Thymus (tissue), 11 donors: ENCODE measurements at regions not wholly inside any gene's neighbourhood (a gene's known extent, or its start where the extent isn't known, plus 50 kb on each side); places are given as distances from the start of the nearest gene placed in this dataset.

Experiments
- DNase-seq, 9 donors: peaks; one replicate each; pipeline ENCODE4 v3.0.0-alpha.2; 2013; ENCODE audit warnings: low spot score in 9 of 9, low read depth in 6 of 9, missing footprints in 1 of 9
- H3K27ac ChIP-seq, 2 donors: one replicate each; pipeline ENCODE4 v1.5.1; 2013; ENCODE audit warnings: control low read depth in 1 of 2, low read depth in 1 of 2, low read length in 1 of 2, mild to moderate bottlenecking in 1 of 2, moderate library complexity in 1 of 2
- H3K27me3 ChIP-seq, 2 donors: one replicate each; pipeline ENCODE4 v1.5.1; 2013; ENCODE audit warnings: low read length in 1 of 2; ENCODE audit not compliant: control insufficient read depth in 2 of 2, insufficient read depth in 1 of 2
- H3K36me3 ChIP-seq, 2 donors: one replicate each; pipeline ENCODE4 v1.5.1; 2013; ENCODE audit warnings: low read length in 1 of 2, mild to moderate bottlenecking in 1 of 2, moderate library complexity in 1 of 2; ENCODE audit not compliant: control insufficient read depth in 2 of 2, insufficient read depth in 2 of 2
- H3K4me1 ChIP-seq, 2 donors: one replicate each; pipeline ENCODE4 v1.5.1; 2013; ENCODE audit warnings: low read length in 2 of 2; ENCODE audit not compliant: control insufficient read depth in 2 of 2, insufficient read depth in 2 of 2
- H3K4me3 ChIP-seq, 2 donors: one replicate each; pipeline ENCODE4 v1.5.1; 2013; ENCODE audit warnings: low read length in 2 of 2, control low read depth in 1 of 2, mild to moderate bottlenecking in 1 of 2
- H3K9me3 ChIP-seq, 2 donors: one replicate each; pipeline ENCODE4 v1.5.1; 2013; ENCODE audit warnings: low read length in 1 of 2, mild to moderate bottlenecking in 1 of 2; ENCODE audit not compliant: control insufficient read depth in 2 of 2, insufficient read depth in 1 of 2
- WGBS: extraction: QIAGEN DNeasy Blood & Tissue Kit; methylation state at CpG from one replicate; pipeline ENCODE4 v1.1.7; 2013; 5-methylcytosine and 5-hydroxymethylcytosine counted together
- donor health status: healthy.

DNA sequence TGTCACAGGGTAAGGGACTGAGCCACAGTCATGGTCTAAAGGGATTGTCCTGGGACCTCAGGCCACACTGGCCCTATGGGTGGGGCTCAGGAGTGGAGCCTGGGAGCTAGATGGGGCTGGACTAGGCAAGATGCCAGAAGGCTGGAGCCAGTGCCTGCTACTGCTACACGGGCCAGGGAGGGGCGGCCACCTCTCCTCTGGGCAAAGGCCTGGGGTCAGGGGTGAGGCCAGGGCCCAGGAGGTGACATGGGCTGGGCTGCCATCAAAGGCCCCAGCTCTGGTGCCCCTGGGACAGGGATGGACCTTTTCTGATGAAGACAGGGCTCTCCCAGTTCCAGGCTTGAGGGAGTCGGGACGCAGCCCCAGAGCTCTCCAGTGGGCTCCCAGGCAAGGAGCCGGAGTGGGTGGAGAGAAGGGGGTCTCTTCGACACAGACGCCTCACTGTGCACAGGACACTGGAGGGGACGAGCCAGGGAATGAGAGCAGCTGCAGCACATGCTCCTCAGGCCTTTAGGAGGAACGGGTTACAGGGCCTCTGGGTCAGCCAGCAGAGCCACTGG, 62.1 kb upstream of the IQSEC1 start:
- no peak for DNase-seq
- Histone ChIP-seq H3K9me3 (no peaks in the 10 kb centered on the region), H3K27me3 (peaks cover 0 to 4% of the 10 kb centered on the region in 2 donors), H3K36me3 (no peaks in the 10 kb centered on the region), H3K4me1 (no peaks in the 10 kb centered on the region), H3K27ac (no peak overlapping the region), H3K4me3 (no peak overlapping the region)
- WGBS = 95% methylated on average over 9 of the region's 9 CpGs

DNA sequence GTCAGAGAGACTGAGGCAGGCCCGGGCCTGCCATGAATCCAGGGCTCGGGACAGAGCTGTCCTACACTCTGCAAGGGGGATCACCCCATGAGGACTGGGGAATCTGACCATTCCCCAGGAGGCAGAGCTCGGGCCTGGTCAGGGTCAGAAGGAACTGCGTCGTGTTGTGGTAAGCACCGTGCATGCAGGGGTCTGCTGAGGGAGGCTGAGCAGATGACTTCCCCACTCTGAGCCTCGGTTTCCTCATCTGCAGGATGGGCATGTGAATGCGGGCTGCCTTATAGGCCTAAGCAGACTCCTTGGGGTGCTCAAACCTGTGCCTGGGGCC, 61.6 kb upstream of the IQSEC1 start:
- H3K4me3 ChIP-seq = no peak overlapping the region
- WGBS = 95% methylated on average over 8 of the region's 8 CpGs
- H3K36me3 ChIP-seq = no peaks in the 10 kb centered on the region
- peaks cover 0 to 4% of the 10 kb centered on the region in 2 donors for H3K27me3 ChIP-seq
- H3K27ac ChIP-seq = no peak overlapping the region
- H3K4me1 ChIP-seq = no peaks in the 10 kb centered on the region
- DNase-seq = no peak
- H3K9me3 ChIP-seq = no peaks in the 10 kb centered on the region

DNA sequence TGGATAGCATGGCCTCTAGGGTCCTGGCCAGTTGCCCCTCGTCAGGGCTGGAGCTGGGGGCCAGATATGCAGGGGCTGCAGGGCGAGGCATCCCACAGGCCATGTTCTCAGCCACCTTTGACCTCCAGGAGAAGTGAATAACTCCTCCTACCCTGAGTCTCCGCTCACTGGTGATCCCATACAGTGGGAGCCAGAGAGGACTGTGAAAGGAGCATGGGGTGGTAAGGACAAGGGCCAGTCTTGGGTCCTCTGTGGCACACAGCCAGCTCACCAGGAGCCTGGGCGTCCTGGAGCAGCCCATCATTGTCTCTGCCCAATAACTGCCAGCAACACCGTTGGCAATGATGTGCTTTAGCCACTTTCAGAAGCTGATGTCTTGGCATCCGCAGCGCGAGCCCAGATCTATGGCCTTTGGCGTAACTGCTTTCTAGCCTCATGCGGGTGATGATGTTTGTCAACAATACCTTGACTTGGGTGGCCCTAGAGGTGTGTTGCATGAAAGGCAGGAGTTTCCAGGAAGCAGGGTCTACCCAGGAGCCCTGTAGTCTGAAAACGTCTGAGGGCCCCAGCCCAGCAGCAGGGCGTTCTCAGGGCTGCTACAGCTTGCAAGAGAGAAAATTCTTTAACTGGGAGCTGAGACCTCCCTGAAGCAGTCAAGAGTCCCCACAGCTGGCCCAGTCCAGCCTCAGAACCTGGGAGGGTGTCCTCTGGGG, 61.1 kb upstream of the IQSEC1 start:
- DNase-seq = no peak
- 96% methylated on average over 12 of the region's 12 CpGs for WGBS
- H3K27ac ChIP-seq = no peak overlapping the region
- H3K36me3 ChIP-seq = no peaks in the 10 kb centered on the region
- no peaks in the 10 kb centered on the region for H3K4me1 ChIP-seq
- peaks cover 0 to 4% of the 10 kb centered on the region in 2 donors for H3K27me3 ChIP-seq
- no peak overlapping the region for H3K4me3 ChIP-seq
- H3K9me3 ChIP-seq = no peaks in the 10 kb centered on the region

DNA sequence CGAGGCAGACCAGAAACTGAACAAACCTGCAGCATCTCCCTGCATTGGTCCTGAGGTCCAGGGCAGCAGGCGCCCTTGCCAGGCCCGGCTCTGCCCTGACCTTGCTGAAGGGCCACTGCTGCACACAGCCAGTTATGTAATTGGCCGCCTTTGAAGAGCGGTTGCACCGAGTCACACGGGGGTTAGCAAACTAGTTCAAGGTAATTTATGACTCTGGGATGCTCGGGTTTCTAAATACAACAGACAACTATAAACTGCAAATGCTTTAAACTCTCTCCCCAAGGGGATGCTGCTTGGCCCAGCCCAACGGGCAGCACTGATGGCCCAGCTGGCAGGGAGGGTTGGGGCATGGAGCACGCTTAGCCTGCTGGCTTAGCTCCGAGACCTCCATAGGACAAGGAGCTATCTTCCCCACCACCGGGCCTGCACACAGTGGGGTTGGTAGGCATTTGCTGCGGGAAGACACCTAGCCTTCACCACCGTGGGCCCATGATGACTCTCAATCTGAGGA, 60.3 kb upstream of the IQSEC1 start:
- WGBS = 93% methylated on average over 14 of the region's 14 CpGs
- no peak overlapping the region for H3K27ac ChIP-seq
- H3K9me3 ChIP-seq = no peaks in the 10 kb centered on the region
- no peaks in the 10 kb centered on the region for H3K36me3 ChIP-seq
- H3K27me3 ChIP-seq = peaks cover 0 to 4% of the 10 kb centered on the region in 2 donors
- H3K4me1 ChIP-seq = no peaks in the 10 kb centered on the region
- DNase-seq = no peak
- no peak overlapping the region for H3K4me3 ChIP-seq

DNA sequence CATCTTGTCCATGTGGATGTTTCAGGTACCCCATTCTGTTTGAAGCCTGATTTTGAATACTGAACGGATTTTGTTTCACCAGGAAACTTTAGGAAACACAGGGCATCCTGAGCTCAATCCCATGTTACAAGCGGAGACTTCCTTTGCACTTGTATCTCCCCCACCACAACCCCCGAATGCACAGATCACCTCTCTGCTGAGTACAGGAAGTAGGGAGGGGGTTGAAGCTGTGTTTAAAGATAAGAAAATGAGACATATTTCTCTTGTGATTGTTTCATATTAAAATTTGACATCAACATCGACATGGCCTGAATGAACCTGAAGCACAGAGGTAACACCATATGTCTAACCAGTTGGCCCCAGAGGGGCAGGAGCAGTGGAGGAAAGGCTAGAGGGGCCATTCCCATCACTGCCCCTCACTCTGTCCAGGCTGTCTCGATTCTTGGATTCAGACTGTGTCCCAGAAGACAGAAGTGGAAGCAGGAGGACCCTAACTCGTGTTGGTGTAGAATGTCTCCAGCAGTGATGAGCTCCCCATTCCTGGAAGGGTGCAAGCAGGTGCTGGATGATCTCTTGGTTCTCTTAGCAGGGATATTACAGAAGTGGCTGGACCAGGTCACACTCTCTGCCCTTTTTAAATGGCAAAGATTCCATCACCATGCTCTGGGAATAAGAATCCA, 59.6 kb upstream of the IQSEC1 start:
- Histone ChIP-seq H3K27me3 (peaks cover 0 to 2% of the 10 kb centered on the region in 2 donors), H3K4me3 (no peak overlapping the region), H3K27ac (no peak overlapping the region), H3K4me1 (no peaks in the 10 kb centered on the region), H3K36me3 (no peaks in the 10 kb centered on the region), H3K9me3 (no peaks in the 10 kb centered on the region)
- WGBS = 31% methylated on average over 6 of the region's 6 CpGs
- no peak for DNase-seq

DNA sequence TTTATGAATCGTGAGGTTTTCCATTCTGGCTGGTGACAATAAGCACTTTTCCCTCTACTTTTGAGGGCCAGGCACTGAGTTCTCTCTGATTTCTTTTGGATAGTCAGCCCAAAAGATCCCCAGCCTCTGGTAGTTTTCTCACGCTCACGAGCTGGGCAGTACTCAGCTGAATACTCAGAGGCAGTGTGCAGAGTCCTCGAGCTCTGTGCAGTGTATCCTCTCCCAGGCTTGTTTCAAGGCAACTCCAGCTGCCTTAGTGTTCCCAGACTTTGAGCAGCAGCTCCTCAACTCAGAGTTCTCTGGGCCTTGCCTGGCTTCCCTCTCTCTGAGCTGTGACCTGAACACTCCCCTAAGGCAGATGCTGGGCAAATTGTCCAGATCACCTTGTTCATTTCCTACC, 59.1 kb upstream of the IQSEC1 start:
- no peaks in the 10 kb centered on the region for H3K4me1 ChIP-seq
- H3K9me3 ChIP-seq = no peaks in the 10 kb centered on the region
- DNase-seq = no peak
- H3K27ac ChIP-seq = no peak overlapping the region
- H3K4me3 ChIP-seq = no peak overlapping the region
- H3K36me3 ChIP-seq = no peaks in the 10 kb centered on the region
- 88% methylated on average over 4 of the region's 4 CpGs for WGBS
- H3K27me3 ChIP-seq = peaks cover 0 to 2% of the 10 kb centered on the region in 2 donors

DNA sequence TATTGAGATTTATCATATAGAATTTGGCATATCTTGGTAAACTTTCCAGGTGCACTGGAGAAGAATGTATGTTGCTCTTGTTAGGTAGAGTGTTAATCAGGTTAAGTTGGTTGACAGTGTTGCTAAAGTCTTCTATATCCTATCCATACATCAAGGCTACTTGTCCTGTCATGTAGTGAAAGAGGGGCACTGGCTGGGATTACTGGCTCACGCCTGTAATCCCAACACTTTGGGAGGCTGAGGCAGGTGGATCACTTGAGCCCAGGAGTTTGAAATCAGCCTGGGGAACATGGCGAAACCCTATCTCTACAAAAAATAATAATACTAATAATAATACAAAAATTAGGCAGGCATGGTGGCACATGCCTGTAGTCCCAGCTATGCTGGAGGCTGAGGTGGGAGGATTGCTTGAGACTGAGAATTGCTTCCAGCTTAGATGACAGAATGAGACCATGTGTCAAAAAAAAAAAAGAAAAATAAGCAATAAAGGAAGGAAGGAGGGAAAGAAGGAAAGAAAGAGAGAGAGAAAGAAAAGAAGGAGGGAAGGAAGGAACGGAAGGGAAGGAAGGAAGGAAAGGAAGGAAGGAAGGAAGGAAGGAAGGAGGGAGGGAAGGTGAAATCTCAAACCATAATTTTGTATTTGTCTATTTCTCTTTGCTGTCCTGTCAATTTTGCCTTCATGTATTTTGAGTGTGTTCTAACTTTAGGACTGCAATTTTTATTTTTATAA, 57.4 kb upstream of the IQSEC1 start:
- DNase-seq = no peak
- 95% methylated on average over 3 of the region's 3 CpGs for WGBS

DNA sequence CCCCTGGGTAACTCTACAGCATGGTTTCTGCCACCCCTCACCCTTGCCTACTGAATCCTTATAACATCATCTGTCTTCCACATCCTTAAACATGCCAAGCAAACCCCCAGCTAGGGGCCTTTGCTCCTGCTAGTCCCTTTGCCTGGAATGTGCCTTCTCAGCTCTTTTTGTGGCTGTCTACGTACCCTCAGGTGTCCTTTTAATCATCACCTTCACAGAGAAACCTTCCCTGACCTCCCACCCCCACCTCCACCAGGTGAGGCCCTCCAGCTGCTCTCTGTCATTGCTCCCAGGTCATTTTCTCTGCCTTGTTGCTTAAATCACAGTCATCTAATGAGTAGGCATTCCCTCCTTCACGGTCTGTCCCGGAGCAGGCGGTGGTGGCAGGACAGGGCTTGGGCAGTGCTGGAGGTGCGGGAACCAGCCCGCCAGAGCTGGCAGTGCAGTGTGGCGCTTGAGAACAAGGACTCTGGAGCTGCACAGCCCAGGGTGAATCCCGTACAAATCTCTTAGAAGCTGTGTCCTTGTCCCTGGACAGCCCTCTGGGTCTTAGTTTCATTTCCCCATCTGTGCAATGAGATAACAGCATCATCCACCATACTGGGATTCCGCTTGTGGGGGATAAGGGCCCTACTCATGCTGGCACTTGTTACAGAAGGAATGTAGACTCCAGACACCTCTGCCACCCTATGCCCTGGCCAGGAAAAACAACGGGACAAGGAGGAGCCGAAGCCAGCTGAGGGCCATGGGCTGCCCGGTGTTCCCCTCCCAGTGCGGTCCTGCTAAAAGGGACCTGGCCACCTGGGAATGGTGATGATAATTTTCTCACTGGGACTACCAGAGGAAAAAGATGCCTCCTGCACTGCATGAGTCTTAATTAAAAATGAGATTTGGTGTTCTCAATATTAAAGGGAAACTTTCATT, 52.1 kb upstream of the IQSEC1 start:
- WGBS = 95% methylated on average over 13 of the region's 13 CpGs
- DNase-seq = no peak
- H3K9me3 ChIP-seq = no peaks in the 10 kb centered on the region
- H3K27me3 ChIP-seq = peaks cover 0 to 4% of the 10 kb centered on the region in 2 donors
- H3K4me3 ChIP-seq = no peak overlapping the region
- H3K27ac ChIP-seq = no peak overlapping the region
- H3K36me3 ChIP-seq = no peaks in the 10 kb centered on the region
- H3K4me1 ChIP-seq = peaks cover 0 to 2% of the 10 kb centered on the region in 2 donors

More for the DNA sequence above, 57.4 kb upstream of the IQSEC1 start:
- Histone ChIP-seq H3K4me3 (no peak overlapping the region), H3K36me3 (no peaks in the 10 kb centered on the region), H3K27me3 (peaks cover 0 to under 1% of the 10 kb centered on the region in 2 donors), H3K4me1 (no peaks in the 10 kb centered on the region), H3K9me3 (no peaks in the 10 kb centered on the region), H3K27ac (no peak overlapping the region)
